Endothelial cell of umbilical vein (primary cell): ENCODE measurements at regions not wholly inside any gene's neighbourhood (a gene's known extent, or its start where the extent isn't known, plus 50 kb on each side); places are given as distances from the start of the nearest gene placed in this dataset.

ENCODE experiments used
- BruUV-seq: library from RNA; stranded (reverse); fragments of 400-500 nt; replicated peaks from 2 replicates; lab custom pipeline; 2021; lab: Mats Ljungman, UMichigan
- CTCF ChIA-PET: fragments of 300-600, 350-600 bp; sonication (Branson Sonifier 250); formaldehyde crosslinking; loops from one replicate; lab custom pipeline; 2021; ENCODE audit warnings: antibody characterized with exemption, inconsistent platforms; lab: Charles Lee
- POLR2A ChIA-PET: fragments of 300-600, 350-600 bp; sonication (Branson Sonifier 250); formaldehyde crosslinking; loops from one replicate; lab custom pipeline; 2021; ENCODE audit warnings: antibody characterized with exemption, inconsistent platforms; lab: Charles Lee
- DNase-seq: peaks from one replicate; pipeline ENCODE4 v3.0.0-alpha.2; 2011; ENCODE audit warnings: low read depth, low spot score
- FAIRE-seq: peaks from 2 replicates; lab custom pipeline; 2011; peaks lifted over from hg19 to GRCh38; lab: Jason Lieb, UNC
- H2AFZ ChIP-seq: 2 replicates; pipeline ENCODE4 v1.6.0; 2012; ENCODE audit warnings: low read depth, low read length, control low read depth, inconsistent platforms
- H3K27ac ChIP-seq: 2 replicates; pipeline ENCODE4 v1.5.1; 2011; ENCODE audit warnings: low read depth, mild to moderate bottlenecking, control low read depth, low read length, moderate library complexity; ENCODE audit not compliant: insufficient read depth
- H3K27me3 ChIP-seq, 2 experiments: 2 replicates each; pipeline versions ENCODE4 v1.6.0 to v1.6.1; 2011; ENCODE audit warnings: low read length in 2 of 2, mixed read lengths in 1 of 2; ENCODE audit not compliant: control insufficient read depth in 2 of 2, insufficient read depth in 2 of 2
- H3K36me3 ChIP-seq, 2 experiments: 2 replicates in 1 of 2; 3 replicates in 1 of 2; pipeline ENCODE4 v1.5.1; 2011; ENCODE audit warnings: low read length in 2 of 2, mild to moderate bottlenecking in 1 of 2, moderate library complexity in 1 of 2; ENCODE audit not compliant: control insufficient read depth in 2 of 2, insufficient read depth in 2 of 2; ENCODE audit errors: extremely low read depth in 1 of 2
- H3K4me1 ChIP-seq: 3 replicates; pipeline ENCODE4 v1.5.1; 2011; ENCODE audit warnings: mild to moderate bottlenecking, low read length; ENCODE audit not compliant: control insufficient read depth, insufficient read depth; ENCODE audit errors: extremely low read depth
- H3K4me2 ChIP-seq: 2 replicates; pipeline ENCODE4 v1.6.1; 2011; ENCODE audit warnings: low read length, control low read depth, mixed read lengths; ENCODE audit not compliant: insufficient read depth
- H3K4me3 ChIP-seq, 3 experiments: fragments of 200-600 bp in 1 of 3; sonication (generic), shearing (Covaris generic) in 1 of 3; replicated peaks in 1 of 3; 2 replicates each; pipeline ENCODE4 v1.5.1; 2011 to 2016; ENCODE audit warnings: control low read depth in 3 of 3, low read length in 3 of 3, mild to moderate bottlenecking in 2 of 3, inconsistent platforms in 1 of 3, low read depth in 1 of 3, moderate library complexity in 1 of 3; ENCODE audit not compliant: insufficient read depth in 1 of 3
- H3K79me2 ChIP-seq: 2 replicates; pipeline ENCODE4 v1.6.0; 2012; ENCODE audit warnings: low read length, inconsistent platforms; ENCODE audit not compliant: control insufficient read depth, insufficient read depth
- H3K9ac ChIP-seq: replicated peaks from 2 replicates; pipeline ENCODE3; 2011; ENCODE audit warnings: low read length, control low read depth; ENCODE audit not compliant: insufficient read depth; ENCODE audit errors: extremely low read depth
- H3K9me1 ChIP-seq: replicated peaks from 3 replicates; pipeline ENCODE4 v1.6.0; 2011; ENCODE audit warnings: mild to moderate bottlenecking, low read length; ENCODE audit not compliant: control insufficient read depth, insufficient read depth; ENCODE audit errors: extremely low read depth
- H3K9me3 ChIP-seq: replicated peaks from 2 replicates; pipeline ENCODE4 v1.5.1; 2012; ENCODE audit warnings: low read length, inconsistent platforms; ENCODE audit not compliant: control insufficient read depth, insufficient read depth
- H4K20me1 ChIP-seq: replicated peaks from 2 replicates; pipeline ENCODE3; 2011; ENCODE audit warnings: mild to moderate bottlenecking, low read length; ENCODE audit not compliant: control insufficient read depth, insufficient read depth; ENCODE audit errors: extremely low read depth
- EZH2 ChIP-seq: IDR thresholded peaks from 2 replicates; pipeline ENCODE4 v1.6.1; 2012; ENCODE audit warnings: borderline replicate concordance, low read depth, mild to moderate bottlenecking, moderate library complexity, low read length, inconsistent platforms; ENCODE audit not compliant: severe bottlenecking
- FOS ChIP-seq: IDR thresholded peaks from 2 replicates; pipeline ENCODE4 v1.6.1; 2011; ENCODE audit warnings: mild to moderate bottlenecking, low read length, moderate library complexity, borderline replicate concordance; ENCODE audit not compliant: insufficient read depth
- GATA2 ChIP-seq: IDR thresholded peaks from 2 replicates; pipeline ENCODE4 v1.7.0; 2011; ENCODE audit warnings: low read depth, mild to moderate bottlenecking, moderate library complexity, mixed read lengths, low read length; ENCODE audit not compliant: insufficient read length, insufficient read depth
- JUN ChIP-seq: IDR thresholded peaks from 2 replicates; pipeline ENCODE4 v1.6.1; 2011; ENCODE audit warnings: borderline replicate concordance, low read depth; ENCODE audit not compliant: insufficient read length, insufficient read depth
- MYC ChIP-seq: IDR thresholded peaks from one replicate; pipeline ENCODE4 v1.6.1; 2011; ENCODE audit warnings: mild to moderate bottlenecking, low read depth, low read length
- POLR2A ChIP-seq: IDR thresholded peaks from 2 replicates; pipeline ENCODE4 v1.6.1; 2012; ENCODE audit warnings: low read depth, mild to moderate bottlenecking, control low read depth, low read length
- POLR2AphosphoS5 ChIP-seq: IDR thresholded peaks from 2 replicates; pipeline ENCODE4 v1.6.1; 2012; ENCODE audit warnings: low read depth, mild to moderate bottlenecking, control low read depth, low read length, moderate library complexity; ENCODE audit not compliant: insufficient read depth
- dilution Hi-C: fragments of 300-500 bp; cut with MboI; formaldehyde crosslinking; loops from one replicate; pipeline ENCODE4 v1.15.0; 2019; ENCODE audit warnings: low sequenced_read_pairs; ENCODE audit not compliant: extremely low pct_ligation_motif_present
- intact Hi-C: fragments of 100-400 bp; cut with micrococcal nuclease; formaldehyde crosslinking; loops from one replicate; pipeline ENCODE4 v1.10.0; 2022
- TF ChIP-seq, protein P1 (sequence below), 2 donors: IDR thresholded peaks; 1 replicate in 1 of 2; 2 replicates in 1 of 2; pipeline ENCODE4 v1.5.1; 2011; ENCODE audit warnings: low read length in 2 of 2, mild to moderate bottlenecking in 2 of 2, moderate library complexity in 2 of 2, control low read depth in 1 of 2, inconsistent platforms in 1 of 2, low read depth in 1 of 2; ENCODE audit not compliant: insufficient read depth in 1 of 2; ENCODE audit errors: extremely low read depth in 1 of 2
- TF ChIP-seq, protein P2 (sequence below): IDR thresholded peaks from 2 replicates; pipeline ENCODE4 v1.6.1; 2011; ENCODE audit not compliant: insufficient read depth, insufficient read length

- ChIA-PET POLR2A (no interaction called here), CTCF (interaction anchor here (0.7 kb wide), 1 partner anchor 24 kb away, joined by 3 read pairs; no protein-coding TSS in a partner anchor)
- no TSS peak for BruUV-seq
- Histone ChIP-seq H3K4me1 (no peaks in the 10 kb centered on the region), H3K9me3 (no peaks in the 10 kb centered on the region), H3K9me1 (no peaks in the 10 kb centered on the region), H3K9ac (no peak overlapping the region), H3K4me2 (no peak overlapping the region), H3K36me3 (no peaks in the 10 kb centered on the region), H3K79me2 (no peaks in the 10 kb centered on the region), H3K27me3 (no peaks in the 10 kb centered on the region), H3K27ac (no peak overlapping the region), H2AFZ (no peak overlapping the region), H4K20me1 (no peaks in the 10 kb centered on the region), H3K4me3 (no peak overlapping the region)
- DNase-seq (no peak), FAIRE-seq (no peak)
- dilution Hi-C loops: no loop called here
- intact Hi-C loops: no loop called here
- TF ChIP-seq, protein P1, sequence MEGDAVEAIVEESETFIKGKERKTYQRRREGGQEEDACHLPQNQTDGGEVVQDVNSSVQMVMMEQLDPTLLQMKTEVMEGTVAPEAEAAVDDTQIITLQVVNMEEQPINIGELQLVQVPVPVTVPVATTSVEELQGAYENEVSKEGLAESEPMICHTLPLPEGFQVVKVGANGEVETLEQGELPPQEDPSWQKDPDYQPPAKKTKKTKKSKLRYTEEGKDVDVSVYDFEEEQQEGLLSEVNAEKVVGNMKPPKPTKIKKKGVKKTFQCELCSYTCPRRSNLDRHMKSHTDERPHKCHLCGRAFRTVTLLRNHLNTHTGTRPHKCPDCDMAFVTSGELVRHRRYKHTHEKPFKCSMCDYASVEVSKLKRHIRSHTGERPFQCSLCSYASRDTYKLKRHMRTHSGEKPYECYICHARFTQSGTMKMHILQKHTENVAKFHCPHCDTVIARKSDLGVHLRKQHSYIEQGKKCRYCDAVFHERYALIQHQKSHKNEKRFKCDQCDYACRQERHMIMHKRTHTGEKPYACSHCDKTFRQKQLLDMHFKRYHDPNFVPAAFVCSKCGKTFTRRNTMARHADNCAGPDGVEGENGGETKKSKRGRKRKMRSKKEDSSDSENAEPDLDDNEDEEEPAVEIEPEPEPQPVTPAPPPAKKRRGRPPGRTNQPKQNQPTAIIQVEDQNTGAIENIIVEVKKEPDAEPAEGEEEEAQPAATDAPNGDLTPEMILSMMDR (IDR thresholded peaks at IDR 0.05; ENCODE audit: extremely low read depth in 1 of 2, insufficient read depth in 1 of 2, low read depth in 1 of 2, low read length in 2 of 2): no peak
- TF ChIP-seq GATA2: no peak
- TF ChIP-seq POLR2A: no peak
- no peak for TF ChIP-seq MYC
- TF ChIP-seq EZH2: no peak
Measured at GRCh38 chr12:92027701-92028440, 117.8 kb downstream of the BTG1 start.

DNA sequence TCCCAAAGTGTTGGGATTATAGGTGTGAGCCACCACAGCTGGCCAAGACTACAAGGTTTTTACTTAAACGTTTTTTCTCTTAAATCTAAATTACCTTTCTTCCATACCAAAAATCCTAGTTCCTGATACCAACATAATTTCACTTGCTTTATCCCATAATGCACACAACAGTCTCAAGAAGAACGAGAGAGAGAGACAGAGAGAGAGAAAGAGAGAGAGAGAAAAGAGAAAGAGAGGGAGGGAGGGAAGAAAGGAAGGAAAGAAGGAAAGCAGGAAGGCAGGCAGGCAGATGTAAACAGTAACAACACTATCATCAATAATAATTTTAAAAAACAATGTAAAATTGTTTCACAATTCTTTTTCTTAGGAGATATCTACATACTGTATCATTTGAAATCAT is 118.4 kb downstream of the BTG1 start:
- H3K4me3 ChIP-seq: no peak overlapping the region
- ChIA-PET CTCF (no interaction called here), POLR2A (no interaction called here)
- H3K27me3 ChIP-seq: no peaks in the 10 kb centered on the region
- no peaks in the 10 kb centered on the region for H3K79me2 ChIP-seq
- no TSS peak for BruUV-seq
- intact Hi-C loops: no loop called here
- no peaks in the 10 kb centered on the region for H3K36me3 ChIP-seq
- TF ChIP-seq, protein P2, sequence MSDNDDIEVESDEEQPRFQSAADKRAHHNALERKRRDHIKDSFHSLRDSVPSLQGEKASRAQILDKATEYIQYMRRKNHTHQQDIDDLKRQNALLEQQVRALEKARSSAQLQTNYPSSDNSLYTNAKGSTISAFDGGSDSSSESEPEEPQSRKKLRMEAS: no peak
- TF ChIP-seq EZH2: no peak
- TF ChIP-seq, protein P1 (IDR thresholded peaks at IDR 0.05; ENCODE audit: extremely low read depth in 1 of 2, insufficient read depth in 1 of 2, low read depth in 1 of 2, low read length in 2 of 2): no peak
- no peak for TF ChIP-seq MYC
- TF ChIP-seq FOS: no peak
- no peak for TF ChIP-seq POLR2AphosphoS5
- no peak for TF ChIP-seq POLR2A
- TF ChIP-seq GATA2: no peak
- no peak for TF ChIP-seq JUN
- H3K9me3 ChIP-seq: no peaks in the 10 kb centered on the region
- no peaks in the 10 kb centered on the region for H3K4me1 ChIP-seq
- DNase-seq: no peak
- H3K4me2 ChIP-seq: no peak overlapping the region
- no peak overlapping the region for H3K27ac ChIP-seq
- H3K9me1 ChIP-seq: no peaks in the 10 kb centered on the region
- dilution Hi-C loops: no loop called here
- FAIRE-seq: no peak
- no peak overlapping the region for H2AFZ ChIP-seq
- no peak overlapping the region for H3K9ac ChIP-seq
- no peaks in the 10 kb centered on the region for H4K20me1 ChIP-seq
